Stomach (tissue), 8 donors: ENCODE measurements at regions not wholly inside any gene's neighbourhood (a gene's known extent, or its start where the extent isn't known, plus 50 kb on each side); places are given as distances from the start of the nearest gene placed in this dataset.

Experiments used
- DNase-seq, 2 donors: peaks; one replicate each; pipeline versions ENCODE4 v3.0.0 to v3.0.0-alpha.2; 2013 to 2019
- H3K27ac ChIP-seq, 5 donors: fragments of 200-600 bp in 4 of 5; sonication (generic) in 4 of 5; one replicate each; pipeline ENCODE4 v1.5.1; 2013 to 2019; ENCODE audit warnings: mild to moderate bottlenecking in 1 of 5, moderate library complexity in 1 of 5
- H3K27me3 ChIP-seq, 3 donors: fragments of 200-600 bp; sonication (generic); one replicate each; pipeline ENCODE4 v1.5.1; 2017 to 2019; ENCODE audit warnings: mixed run types in 1 of 3
- H3K36me3 ChIP-seq, 4 donors: fragments of 200-600 bp; sonication (generic); 1 replicate in 3 of 4; 2 replicates in 1 of 4; pipeline ENCODE4 v1.5.1; 2016 to 2019
- H3K4me1 ChIP-seq, 4 donors: fragments of 200-600 bp; sonication (generic); one replicate each; pipeline ENCODE4 v1.5.1; 2016 to 2019
- H3K4me3 ChIP-seq, 4 donors: fragments of 200-600 bp; sonication (generic) in 3 of 4; one replicate each; pipeline ENCODE4 v1.5.1; 2016 to 2019; ENCODE audit warnings: mild to moderate bottlenecking in 1 of 4
- H3K9me3 ChIP-seq, 4 donors: fragments of 200-600 bp; sonication (generic); one replicate each; pipeline ENCODE4 v1.5.1; 2016 to 2019
- EP300 ChIP-seq: sonication (generic); formaldehyde crosslinking; IDR thresholded peaks from one replicate; pipeline ENCODE4 v1.6.1; 2017; ENCODE audit warnings: antibody characterized with exemption
- POLR2A ChIP-seq, 4 donors: fragments of 450-650 bp; IDR thresholded peaks; one replicate each; pipeline ENCODE4 v1.6.1; 2016; ENCODE audit warnings: antibody characterized with exemption in 4 of 4, control low read depth in 2 of 4, mild to moderate bottlenecking in 1 of 4, moderate library complexity in 1 of 4
- POLR2AphosphoS5 ChIP-seq, 3 donors: sonication (generic); formaldehyde crosslinking; IDR thresholded peaks; one replicate each; pipeline ENCODE4 v1.6.1; 2016; ENCODE audit warnings: antibody characterized with exemption in 3 of 3
- WGBS, 5 donors: extraction: QIAGEN DNeasy Blood & Tissue Kit in 3 of 5; methylation state at CpG; one replicate each; pipeline versions ENCODE4 v1.1.5 to v1.1.7; 2013 to 2018; 5-methylcytosine and 5-hydroxymethylcytosine counted together
- intact Hi-C: fragments of 100-400 bp; cut with DNase I; formaldehyde crosslinking; loops from one replicate; pipeline ENCODE4 v1.15.1; 2023; ENCODE audit warnings: low total_unique reads
- TF ChIP-seq, protein P1 (sequence below), 7 experiments: fragments of 450-650 bp in 4 of 7; fragments of 200-600 bp in 3 of 7; sonication (generic) in 3 of 7; IDR thresholded peaks; one replicate each; pipeline ENCODE4 v1.5.1; 2016 to 2019; ENCODE audit warnings: antibody characterized with exemption in 7 of 7, control low read depth in 2 of 7, mild to moderate bottlenecking in 1 of 7
- donor health status: healthy with polysubstance abuse.
- donor health status: Bipolar disorder and iron deficiency.
- donor health status: healthy.

DNA sequence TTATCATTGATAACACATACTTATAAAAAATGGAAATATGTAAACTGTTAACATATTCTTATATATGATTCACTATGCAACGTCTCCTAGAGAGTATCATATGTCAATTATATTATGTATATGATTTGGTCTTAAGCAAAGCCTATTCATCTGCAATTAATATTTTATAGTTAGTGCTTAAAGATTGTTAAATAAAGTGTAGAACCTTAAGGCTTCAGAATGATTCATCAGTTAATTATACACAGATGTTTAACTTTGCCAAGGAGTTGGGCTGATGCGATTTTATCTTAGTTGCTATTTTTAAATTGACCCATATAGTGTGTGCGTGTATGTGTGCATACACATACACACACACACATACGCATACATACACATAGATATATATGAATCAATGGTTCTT lies 323.1 kb downstream of the RBM43 start:
- intact Hi-C loops = no loop called here
- H3K4me1 ChIP-seq = no peaks in the 10 kb centered on the region
- H3K27me3 ChIP-seq = no peaks in the 10 kb centered on the region
- TF ChIP-seq POLR2A (IDR thresholded peaks at IDR 0.05) (no peak), EP300 (no peak), POLR2AphosphoS5 (IDR thresholded peaks at IDR 0.05) (no peak)
- TF ChIP-seq, protein P1, sequence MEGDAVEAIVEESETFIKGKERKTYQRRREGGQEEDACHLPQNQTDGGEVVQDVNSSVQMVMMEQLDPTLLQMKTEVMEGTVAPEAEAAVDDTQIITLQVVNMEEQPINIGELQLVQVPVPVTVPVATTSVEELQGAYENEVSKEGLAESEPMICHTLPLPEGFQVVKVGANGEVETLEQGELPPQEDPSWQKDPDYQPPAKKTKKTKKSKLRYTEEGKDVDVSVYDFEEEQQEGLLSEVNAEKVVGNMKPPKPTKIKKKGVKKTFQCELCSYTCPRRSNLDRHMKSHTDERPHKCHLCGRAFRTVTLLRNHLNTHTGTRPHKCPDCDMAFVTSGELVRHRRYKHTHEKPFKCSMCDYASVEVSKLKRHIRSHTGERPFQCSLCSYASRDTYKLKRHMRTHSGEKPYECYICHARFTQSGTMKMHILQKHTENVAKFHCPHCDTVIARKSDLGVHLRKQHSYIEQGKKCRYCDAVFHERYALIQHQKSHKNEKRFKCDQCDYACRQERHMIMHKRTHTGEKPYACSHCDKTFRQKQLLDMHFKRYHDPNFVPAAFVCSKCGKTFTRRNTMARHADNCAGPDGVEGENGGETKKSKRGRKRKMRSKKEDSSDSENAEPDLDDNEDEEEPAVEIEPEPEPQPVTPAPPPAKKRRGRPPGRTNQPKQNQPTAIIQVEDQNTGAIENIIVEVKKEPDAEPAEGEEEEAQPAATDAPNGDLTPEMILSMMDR (IDR thresholded peaks at IDR 0.05) = no peak
- no peak overlapping the region for H3K4me3 ChIP-seq
- no peak overlapping the region for H3K27ac ChIP-seq
- H3K9me3 ChIP-seq = no peaks in the 10 kb centered on the region
- no peaks in the 10 kb centered on the region for H3K36me3 ChIP-seq
- 48 to 54% (median 49%) methylated on average over 4 of the region's 4 CpGs for WGBS, 5 donors
- DNase-seq = no peak

DNA sequence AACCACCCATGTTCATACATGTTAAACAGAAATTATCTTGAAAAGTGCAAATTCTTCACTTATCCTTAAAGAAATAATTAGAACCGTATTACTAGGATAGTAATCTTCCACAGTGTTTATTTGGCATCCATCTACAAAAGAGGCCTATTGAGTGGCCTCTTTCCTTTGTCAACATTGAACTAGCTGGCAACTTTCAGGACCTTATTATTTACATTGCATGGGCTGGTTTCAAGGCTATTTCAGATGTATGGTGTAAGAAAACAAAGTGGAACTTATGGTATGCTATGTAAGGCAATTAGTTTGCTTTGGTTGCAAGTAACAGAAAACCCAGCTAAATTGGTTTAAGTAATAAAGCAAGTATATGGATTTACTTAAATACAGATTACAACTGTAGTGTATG lies 324.6 kb downstream of the RBM43 start:
- H3K4me3 ChIP-seq = no peak overlapping the region
- WGBS, 5 donors = 23 to 54% (median 38%) methylated on average over 1 of the region's 1 CpG
- DNase-seq = no peak
- H3K36me3 ChIP-seq = no peaks in the 10 kb centered on the region
- H3K27me3 ChIP-seq = no peaks in the 10 kb centered on the region
- intact Hi-C loops = no loop called here
- no peaks in the 10 kb centered on the region for H3K9me3 ChIP-seq
- no peak overlapping the region for H3K27ac ChIP-seq
- no peaks in the 10 kb centered on the region for H3K4me1 ChIP-seq
- TF ChIP-seq, protein P1 (IDR thresholded peaks at IDR 0.05) = no peak
- TF ChIP-seq EP300 (no peak), POLR2AphosphoS5 (IDR thresholded peaks at IDR 0.05) (no peak), POLR2A (IDR thresholded peaks at IDR 0.05) (no peak)

DNA sequence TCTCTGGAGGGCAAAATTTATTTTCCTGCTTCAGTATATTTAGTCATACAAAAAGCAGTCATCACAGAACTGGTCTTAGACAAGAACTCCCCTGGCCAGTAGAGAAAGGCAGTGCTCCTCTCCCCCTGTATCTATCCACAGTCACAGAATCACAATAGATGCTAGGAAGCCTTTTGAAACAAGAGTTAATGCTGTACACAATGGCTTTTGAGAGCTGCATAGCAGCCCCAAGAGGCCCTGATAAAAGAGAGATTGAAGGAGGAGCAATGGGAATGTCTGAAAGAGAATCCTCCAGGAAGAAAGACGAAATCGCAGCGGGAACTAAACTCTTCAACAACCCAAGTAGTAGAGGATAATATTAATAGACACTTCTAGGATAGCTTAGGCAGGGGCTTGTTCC lies 330.2 kb downstream of the RBM43 start:
- Histone ChIP-seq H3K9me3 (no peaks in the 10 kb centered on the region), H3K4me3 (no peak overlapping the region), H3K27me3 (no peaks in the 10 kb centered on the region), H3K4me1 (no peaks in the 10 kb centered on the region), H3K36me3 (no peaks in the 10 kb centered on the region), H3K27ac (no peak overlapping the region)
- intact Hi-C loops = no loop called here
- WGBS, 5 donors = 94 to 99% (median 95%) methylated on average over 3 of the region's 3 CpGs
- TF ChIP-seq POLR2AphosphoS5 (IDR thresholded peaks at IDR 0.05) (no peak), EP300 (no peak)
- TF ChIP-seq, protein P1 (IDR thresholded peaks at IDR 0.05) = no peak
- DNase-seq = no peak

DNA sequence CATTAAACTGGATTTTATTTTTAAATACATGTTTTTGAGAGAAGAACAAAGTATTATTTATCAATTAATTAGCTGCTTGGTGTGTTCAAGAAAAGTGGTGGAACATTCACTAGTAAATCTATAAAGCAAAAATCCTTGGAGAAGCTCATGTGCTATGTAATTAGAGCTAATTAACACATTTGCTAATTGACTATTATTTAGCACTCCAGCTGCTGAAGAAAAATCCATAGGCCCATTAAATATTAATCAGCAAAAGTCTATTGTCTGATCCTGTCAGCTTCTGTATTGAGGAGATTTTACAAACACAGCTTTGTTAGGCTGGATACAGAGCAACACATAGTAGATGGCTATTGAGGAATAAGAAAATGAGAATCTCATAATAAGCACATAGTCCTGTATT lies 336.1 kb downstream of the RBM43 start:
- TF ChIP-seq EP300 = no peak
- no peak for TF ChIP-seq POLR2AphosphoS5 (IDR thresholded peaks at IDR 0.05)
- TF ChIP-seq, protein P1 (IDR thresholded peaks at IDR 0.05) = no peak
- TF ChIP-seq POLR2A (IDR thresholded peaks at IDR 0.05) = no peak
- Histone ChIP-seq H3K4me1 (no peaks in the 10 kb centered on the region), H3K27me3 (no peaks in the 10 kb centered on the region), H3K4me3 (no peak overlapping the region), H3K27ac (no peak overlapping the region), H3K36me3 (no peaks in the 10 kb centered on the region), H3K9me3 (no peaks in the 10 kb centered on the region)
- intact Hi-C loops = no loop called here
- DNase-seq = no peak

DNA sequence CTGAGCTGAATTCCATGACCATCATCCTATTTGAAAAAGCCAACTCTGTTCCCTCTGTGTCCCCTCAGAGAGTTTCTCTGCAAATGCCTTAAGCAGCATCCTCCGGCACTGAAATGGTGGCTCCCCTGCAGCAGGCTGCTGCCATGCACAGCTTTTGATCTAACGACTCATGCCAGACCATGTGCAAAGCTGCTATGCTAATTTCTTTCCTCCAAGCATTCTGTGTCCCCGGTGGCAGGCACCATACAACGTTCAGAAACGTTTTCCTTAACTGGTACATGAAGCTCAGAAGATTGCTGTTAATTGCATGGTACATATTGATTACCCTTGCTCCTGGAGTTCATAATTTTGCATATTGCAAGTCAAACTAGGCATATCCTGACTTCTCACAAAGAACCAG lies 336.8 kb downstream of the RBM43 start:
- Histone ChIP-seq H3K4me1 (no peaks in the 10 kb centered on the region), H3K4me3 (no peak overlapping the region), H3K27ac (no peak overlapping the region), H3K9me3 (no peaks in the 10 kb centered on the region), H3K27me3 (no peaks in the 10 kb centered on the region), H3K36me3 (no peaks in the 10 kb centered on the region)
- intact Hi-C loops = no loop called here
- DNase-seq = no peak
- no peak for TF ChIP-seq EP300
- no peak for TF ChIP-seq POLR2AphosphoS5 (IDR thresholded peaks at IDR 0.05)
- TF ChIP-seq, protein P1 (IDR thresholded peaks at IDR 0.05) = no peak
- TF ChIP-seq POLR2A (IDR thresholded peaks at IDR 0.05) = no peak
- WGBS, 5 donors = 52 to 68% (median 63%) methylated on average over 5 of the region's 5 CpGs
